Occipital lobe (tissue), 1 donor: ENCODE measurements at regions not wholly inside any gene's neighbourhood (a gene's known extent, or its start where the extent isn't known, plus 50 kb on each side); places are given as distances from the start of the nearest gene placed in this dataset.
A peak's percentile ranks its signal among the peaks of the same experiment; 100 is the strongest.

Source experiments
- DNase-seq: peaks from one replicate; lab custom pipeline; 2025; lab: John Stamatoyannopoulos, UW

- no peak for DNase-seq
Observed at GRCh38 chr2:41764919-41765318, 282.9 kb upstream of the PKDCC start.

DNA sequence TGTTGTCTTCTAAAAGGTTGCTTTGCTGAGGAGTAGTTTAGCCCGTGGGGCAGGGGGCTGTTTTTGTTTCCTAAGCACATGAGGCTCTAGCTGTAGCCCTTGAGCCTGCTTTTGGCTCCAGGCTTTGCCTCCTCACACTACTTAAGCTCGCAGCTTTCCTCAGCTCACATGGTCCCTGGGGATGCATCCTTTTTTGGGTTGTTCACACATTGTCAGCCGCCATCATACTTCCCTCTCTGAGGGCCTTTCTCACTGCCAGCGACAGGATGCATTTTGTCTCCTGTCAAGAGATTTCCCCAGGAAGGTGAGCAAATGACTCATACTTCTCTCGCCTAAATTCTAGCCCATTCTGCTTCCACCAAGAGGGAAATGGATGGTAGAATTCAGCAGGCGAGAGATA, 279.5 kb upstream of the PKDCC start:
- peak; percentile 37 for DNase-seq

DNA sequence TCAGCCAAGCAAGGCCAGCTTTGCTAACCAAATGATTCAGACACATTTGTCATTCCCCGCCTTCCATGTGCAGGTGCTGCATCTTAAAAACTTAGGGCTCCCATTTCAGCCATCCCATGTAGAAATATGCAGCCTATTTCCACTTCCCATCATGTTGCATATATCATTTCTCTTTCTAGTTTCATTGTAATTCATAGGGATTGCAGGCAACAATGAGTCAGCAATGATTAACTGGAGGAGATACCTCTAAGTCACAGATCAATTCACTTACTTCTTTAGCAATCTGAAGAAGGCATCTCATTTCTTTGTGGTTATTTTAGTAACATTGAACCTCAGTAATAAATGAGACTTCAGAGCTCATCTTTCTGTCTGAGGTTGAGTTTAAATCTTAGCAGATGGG, 276.1 kb upstream of the PKDCC start:
- no peak for DNase-seq

GRCh38 chr2:41772697-41773096, 275.1 kb upstream of the PKDCC start:
- no peak for DNase-seq

DNA sequence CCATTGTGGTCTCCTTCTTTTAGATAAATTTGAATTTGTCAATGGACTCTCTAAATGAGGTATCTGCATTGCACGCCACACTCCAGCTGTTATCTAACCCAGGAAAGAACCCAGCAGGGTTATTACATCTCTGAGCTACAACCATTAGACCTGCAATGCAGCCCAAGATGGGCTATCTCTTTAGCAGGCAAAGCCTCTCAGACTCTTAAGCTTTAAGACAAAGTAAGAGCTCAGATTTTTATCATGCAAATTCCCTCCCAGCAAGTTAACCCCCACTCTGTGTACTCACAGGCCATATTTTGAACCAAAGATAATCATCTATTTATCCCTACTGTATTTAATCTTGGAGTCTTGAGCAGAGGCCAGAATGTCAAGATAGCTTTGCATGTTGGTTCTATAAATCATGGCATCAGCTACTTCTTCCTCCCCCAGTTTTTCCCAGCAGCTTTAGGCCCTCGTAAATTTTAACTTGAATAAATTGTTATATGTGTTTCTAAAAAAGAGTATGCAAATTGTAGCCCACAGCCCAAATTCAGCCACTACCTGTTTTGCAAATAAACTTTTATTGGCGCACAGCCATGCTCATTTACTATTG, 273.7 kb upstream of the PKDCC start:
- DNase-seq: no peak

DNA sequence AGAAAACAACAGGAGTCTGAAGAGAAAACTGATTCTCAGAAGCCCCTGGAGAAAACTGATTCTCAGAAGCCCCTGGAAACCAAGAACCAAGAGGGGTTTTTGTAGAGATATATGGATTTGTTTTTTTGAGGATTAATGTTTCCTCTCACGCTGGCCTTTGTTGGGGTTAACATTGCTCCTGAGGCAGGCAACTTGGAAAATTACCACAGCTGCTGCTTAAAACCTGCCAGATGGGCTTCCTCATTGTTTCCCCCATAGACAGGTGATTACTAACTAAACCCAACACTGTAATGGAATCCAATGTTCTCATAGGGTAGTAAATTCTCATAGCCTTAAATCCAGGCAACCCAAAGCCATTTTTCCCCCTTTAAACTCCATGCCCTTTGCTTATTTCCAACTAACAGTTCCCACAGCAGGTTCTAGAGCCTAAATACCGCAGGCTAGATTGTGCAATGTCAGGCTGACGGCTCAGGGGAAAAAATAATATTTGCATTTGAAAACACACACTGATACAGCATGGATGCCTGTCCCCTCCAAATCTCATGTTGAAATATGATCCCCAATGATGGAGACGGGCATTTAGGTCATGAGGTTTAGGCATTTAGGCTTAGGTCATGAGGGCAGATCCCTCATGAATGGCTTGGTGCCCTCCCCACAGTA, 272.3 kb upstream of the PKDCC start:
- no peak for DNase-seq

GRCh38 chr2:41779888-41780287, 267.9 kb upstream of the PKDCC start:
- DNase-seq: no peak

GRCh38 chr2:41782306-41783158, 265.3 kb upstream of the PKDCC start:
- no peak for DNase-seq

DNA sequence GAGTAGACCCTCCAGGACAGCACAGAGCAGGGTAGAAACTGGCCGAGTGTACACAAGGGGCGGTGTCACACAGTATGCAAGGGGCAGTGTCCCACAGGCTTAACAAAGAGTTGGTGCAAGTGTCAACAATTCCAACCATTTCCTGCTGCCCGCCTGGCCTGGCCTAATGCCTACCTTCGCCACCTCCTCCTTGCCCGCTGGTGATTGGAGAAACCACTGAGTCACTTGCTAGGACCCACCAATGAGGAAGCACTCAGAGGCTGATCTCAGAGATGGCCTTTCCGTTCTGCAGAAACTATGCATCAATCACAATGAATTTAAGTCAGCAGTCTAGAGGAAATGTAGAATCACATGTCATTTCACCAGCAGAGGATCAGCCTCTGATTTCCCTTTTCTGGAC, 263.3 kb upstream of the PKDCC start:
- no peak for DNase-seq

DNA sequence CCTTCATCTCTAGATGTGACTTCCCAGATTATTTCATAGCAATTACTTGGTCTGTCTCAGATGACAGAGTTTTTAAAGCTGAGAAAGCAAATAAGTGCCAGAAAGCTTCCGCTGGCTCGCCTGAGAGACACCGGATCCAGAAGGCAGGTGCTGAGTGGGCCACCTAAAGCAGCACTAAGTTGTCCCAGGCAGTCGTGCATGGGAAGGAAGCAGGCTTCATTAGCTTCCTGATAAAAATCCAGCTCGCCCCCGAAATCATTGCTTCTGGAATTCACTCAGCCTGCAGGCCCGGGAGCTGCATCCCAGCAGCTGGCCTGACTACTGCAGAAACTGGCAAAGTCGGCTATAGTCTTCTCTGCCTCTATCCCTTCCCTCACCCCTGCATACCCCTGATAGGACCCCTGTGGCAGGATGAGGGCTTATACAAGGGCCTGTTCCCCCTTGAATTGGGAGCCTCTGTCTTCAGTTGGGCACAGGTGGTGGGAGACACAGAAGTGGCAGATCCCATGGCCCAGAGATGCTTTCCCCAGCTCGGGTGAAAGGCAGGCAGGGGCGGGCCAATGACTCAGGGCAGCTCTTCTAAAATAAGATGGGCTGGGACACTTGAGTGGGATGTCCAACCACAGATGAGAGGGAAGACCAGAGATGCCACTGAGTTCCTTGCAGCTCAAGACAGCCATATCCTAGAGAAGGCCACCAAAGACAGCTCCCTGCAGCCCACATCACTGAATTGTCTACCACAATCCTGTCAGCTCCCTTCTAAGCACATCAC, 262.4 kb upstream of the PKDCC start:
- no peak for DNase-seq

GRCh38 chr2:41791523-41791922, 256.3 kb upstream of the PKDCC start:
- no peak for DNase-seq

GRCh38 chr2:41803361-41803760, 244.5 kb upstream of the PKDCC start:
- no peak for DNase-seq

GRCh38 chr2:41806286-41806685, 241.5 kb upstream of the PKDCC start:
- no peak for DNase-seq

DNA sequence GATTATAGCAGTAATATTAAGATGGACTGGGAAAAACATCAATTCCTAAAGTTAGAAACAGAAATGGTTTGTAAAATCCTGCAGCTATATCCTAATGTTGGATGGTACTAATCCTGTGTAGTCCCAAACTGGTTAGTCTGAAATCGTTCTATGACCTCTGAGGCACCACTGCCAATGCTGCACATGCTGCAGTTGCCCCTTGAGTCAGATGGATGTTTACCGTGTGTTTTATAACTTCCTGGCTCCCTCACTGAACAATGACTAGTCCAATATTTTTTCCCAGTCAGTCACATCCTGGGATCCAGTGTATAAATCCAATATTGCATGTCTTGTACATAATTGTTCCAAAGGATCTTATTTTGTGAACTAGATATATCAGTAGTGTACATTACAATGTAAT, 226.7 kb upstream of the PKDCC start:
- no peak for DNase-seq

DNA sequence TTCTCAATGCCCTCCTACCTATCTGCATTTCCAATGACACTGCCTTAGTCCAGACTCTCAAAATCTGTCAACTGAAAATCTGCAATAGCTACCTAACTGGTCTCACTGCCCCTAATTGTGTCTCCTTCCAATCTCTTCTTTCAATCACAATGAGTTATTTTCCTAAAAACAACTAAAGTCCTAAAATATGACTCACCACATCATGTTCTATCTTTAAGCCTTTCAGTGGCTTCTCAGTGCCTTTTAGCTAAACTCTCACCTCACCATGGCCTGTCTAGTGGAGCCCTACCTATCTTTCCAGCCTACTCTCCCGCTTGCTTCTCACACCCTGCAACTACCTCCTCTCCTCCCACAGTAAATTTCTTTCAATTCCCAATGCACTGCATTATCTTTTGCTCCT, 220.9 kb upstream of the PKDCC start:
- no peak for DNase-seq

GRCh38 chr2:41827354-41827971, 220.4 kb upstream of the PKDCC start:
- no peak for DNase-seq

GRCh38 chr2:41828052-41828643, 219.7 kb upstream of the PKDCC start:
- DNase-seq: no peak

- DNase-seq: no peak
Observed at GRCh38 chr2:41829052-41829451, 218.8 kb upstream of the PKDCC start.

DNA sequence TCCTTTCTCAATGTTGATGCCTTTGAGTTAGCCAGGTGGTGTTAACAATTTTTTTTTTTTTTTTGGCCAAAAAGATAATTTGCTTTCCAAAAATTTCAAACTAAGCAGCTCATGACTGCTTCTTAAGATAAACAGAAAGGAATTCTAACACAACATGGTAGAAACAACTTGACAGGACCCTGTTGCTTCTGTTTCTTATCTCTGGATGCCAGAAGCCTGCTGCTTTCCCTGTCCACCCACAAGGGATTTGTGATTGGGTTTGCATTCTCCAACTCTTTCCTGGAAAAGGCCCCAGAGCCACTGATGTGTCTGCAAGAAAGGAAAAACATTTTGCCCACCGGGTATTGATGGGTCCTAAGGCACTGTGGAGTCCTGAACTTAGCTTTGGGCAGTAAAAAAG, 217.2 kb upstream of the PKDCC start:
- DNase-seq: no peak

DNA sequence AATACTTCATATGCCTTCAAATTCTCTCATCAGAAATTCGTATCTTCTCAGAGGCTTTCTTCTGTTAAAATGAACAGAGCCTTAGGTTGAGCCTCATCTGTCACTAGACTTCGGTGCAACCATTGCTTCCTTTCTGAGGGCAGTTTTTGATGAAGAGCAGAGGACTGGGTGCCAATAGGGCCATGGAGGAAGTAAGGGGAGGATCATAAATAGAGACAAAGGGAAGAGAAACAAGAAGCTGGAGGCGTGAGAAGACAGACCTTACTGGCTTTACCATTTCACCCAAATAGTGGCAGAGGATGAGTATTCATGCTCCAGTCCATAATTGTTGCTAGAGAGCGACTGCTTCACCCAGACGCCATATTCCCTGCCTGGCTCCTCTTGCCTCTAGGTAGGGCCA, 215.6 kb upstream of the PKDCC start:
- DNase-seq: no peak

- no peak for DNase-seq
Observed at GRCh38 chr2:41835401-41835800, 212.4 kb upstream of the PKDCC start.
